ENCODE measurements at regions not wholly inside any gene's neighbourhood (a gene's known extent, or its start where the extent isn't known, plus 50 kb on each side); places are given as distances from the start of the nearest gene placed in this dataset.

DNA sequence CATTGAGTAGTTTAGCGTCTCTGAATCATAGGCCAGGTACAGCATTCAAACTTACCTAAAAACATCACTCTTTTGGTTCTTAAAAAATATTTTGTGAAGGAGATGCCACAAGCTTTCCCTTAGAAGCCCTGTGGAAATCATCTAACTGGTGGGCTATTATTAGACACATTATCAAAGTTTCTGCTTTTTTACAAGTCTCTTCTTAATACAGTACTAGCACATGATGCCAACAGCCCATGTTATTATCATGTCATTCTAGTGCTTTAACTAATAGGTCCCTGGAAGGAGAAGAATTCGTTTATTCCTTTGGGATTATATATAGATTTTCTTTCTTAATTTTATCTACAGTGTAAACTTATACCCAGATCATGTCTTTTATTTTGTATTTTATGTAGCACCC, 146.0 kb upstream of the PTPRK start:
- DNase-seq, result no peak

DNA sequence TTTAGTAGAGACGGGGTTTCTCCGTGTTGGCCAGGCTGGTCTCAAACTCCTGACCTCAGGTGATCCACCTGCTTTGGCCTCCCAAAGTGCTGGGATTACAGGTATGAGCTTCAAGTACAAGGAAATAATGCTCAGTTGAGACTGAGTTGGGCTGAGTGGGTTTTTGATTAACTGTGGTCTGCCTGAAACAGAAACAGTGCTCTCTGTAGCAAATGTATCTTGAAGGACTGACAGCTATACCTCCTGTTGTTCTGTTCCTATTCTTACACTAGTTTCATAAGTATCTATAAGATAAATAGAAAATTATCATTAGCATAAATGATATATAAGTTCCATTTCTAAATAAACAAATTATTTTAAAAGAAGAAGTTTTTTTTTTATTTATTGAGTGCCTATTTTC, 142.8 kb upstream of the PTPRK start:
- DNase-seq, result no peak

DNA sequence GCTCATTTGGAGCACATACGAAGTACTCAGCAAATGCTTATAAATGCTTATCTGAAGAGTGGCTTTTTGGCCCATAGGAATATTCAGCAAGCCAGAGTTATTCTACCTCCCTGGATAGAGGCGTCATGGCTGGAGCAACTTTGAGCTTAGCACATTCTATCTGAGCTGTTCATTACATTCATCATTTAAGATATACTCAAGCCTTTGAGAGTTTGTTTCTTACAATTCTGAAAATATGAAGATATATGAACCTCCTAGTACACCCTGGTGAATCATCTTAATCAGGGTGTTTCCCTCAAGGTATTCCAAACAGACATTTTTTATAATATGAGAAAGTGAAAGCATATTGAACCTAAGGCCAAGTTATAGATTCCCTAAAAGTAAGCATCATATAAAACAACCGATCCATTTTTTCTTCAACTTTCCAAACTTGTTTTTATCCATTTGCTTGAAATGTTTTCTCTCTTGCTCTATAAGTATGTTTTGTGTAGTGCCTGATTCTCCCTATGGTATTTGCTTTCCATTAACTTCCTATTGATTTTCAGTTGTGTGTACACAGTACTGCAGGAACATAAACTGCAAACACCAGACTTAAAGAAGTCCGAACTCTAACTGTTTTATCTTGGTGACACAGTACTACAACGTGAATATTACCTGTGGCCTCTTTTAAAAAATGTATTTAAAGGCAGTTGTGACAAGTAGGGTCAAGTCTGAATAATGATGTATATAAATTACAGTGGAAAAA, 139.7 kb upstream of the PTPRK start:
- DNase-seq, result no peak

DNA sequence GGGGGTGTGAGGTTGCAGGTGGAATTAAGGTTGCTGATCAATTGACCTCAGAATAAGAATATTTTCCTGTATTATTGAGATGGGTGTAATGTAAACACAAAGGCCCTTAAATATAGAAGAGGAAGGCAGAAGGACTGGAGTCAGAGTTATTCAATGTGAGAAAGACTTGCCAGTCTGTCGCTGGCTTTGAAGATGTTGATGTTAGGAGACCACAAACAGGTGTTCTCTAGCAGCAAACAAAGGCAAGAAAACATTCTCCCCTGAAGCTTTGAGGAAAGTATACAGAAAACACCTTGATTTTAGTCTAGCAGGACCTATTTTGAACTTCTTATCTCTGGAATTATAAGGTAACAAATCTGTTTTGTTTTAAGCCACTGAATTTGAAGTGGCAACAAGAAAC, 138.9 kb upstream of the PTPRK start:
- no peak for DNase-seq

DNA sequence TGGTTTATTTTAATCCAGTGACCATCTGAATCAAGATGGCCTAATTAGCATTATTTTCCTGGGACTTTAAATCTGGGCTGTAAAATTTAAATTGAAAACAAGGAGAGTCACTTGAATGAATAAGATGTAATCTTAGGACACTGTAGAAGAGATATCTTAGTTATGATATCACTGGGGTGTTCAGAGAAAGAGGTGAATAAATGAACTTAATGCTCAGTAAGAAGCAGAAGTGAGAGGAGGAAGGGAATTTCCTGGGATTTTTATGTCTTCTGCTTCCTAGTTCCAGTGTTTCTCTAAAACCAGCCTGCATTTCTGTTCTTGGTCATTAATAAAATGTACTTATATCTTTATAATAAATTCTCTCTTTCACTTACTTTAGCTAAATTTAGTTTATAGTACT, 136.8 kb upstream of the PTPRK start:
- DNase-seq, result no peak

DNA sequence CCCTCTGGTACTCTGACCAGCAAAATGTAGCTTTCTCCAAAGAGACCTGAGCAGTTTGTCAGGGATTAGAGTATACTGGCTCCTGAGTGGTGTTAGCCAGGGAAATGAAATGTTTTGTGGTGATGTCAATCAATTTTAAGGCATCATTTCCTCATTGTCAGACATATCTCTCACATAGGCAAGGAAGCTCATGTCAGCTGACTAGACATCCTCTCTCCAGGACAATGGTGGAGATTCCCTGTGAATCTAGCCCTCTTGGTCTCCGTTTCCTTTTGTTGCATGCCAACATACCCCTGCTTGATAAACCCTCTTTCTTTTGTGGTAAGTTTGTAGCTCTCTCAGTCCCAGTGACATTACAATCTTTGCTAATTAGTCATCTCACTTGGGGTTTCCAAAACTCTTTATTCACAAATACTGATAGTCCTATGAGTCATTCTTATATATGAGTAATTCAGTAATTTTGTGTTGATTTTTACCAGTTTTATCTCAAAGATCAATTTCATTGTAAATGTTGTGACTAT, 135.6 kb upstream of the PTPRK start:
- DNase-seq, result no peak

DNA sequence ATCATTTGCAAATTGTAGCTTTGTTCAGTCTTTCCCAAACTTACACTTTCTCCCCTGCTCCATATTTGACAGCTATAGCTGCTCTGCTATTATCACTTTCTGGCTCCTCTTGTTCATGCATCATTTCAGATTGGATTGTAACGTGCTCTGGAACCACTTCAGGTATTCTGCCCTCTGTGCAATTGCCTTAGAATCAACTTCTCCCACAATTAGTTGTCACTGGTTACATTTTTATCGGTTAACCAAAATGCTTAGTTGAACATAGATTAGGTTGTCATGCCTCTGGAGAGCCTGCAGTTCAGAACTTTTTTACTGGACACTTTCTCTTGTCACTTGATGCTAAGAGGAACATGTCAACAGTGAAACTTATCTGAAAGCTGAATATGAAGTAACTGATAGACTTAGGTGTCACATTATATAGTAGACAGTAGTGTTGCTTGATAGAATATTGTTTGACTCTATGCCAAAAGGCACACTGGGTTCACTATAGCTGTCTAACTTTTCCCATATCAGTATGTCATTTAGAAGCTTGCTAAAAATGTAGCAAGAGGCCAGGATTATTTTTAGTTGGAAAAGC, 127.7 kb upstream of the PTPRK start:
- no peak for DNase-seq

DNA sequence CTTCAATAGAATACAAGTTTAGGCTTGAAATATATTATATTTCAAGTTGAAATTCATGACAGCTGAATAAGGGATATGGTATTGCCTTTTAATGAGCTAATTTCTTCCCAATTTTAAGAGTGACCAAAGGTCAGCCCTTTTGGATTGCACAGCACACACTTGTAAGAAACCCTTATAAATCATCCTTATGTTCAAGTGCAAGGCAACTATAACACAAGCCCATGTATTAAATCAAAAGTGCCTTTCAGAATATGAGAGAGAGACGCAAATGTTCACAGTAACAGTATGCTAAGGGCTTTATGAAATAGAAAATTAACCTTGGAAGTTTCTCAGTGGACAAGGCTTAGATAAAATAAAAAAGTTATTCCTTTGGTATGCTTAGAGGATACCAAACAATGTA, 121.7 kb upstream of the PTPRK start:
- no peak for DNase-seq

DNA sequence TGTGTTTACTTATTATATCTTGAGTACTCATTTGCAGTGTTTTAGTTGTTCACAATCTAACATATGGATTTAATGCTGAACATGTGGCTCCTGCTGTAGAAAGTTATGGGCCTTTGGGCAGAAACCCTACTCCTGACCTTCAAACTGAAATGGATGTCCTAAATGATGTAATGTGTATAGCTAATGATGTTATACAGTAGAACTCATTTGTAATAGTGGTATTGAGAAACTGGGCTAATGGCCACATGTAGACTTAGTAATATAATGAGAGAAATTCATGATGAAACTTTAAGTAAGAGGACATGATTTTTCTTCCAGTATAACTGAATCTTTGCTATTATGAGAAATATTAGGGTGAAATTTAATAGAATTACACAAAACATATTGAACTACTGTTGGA, 121.3 kb upstream of the PTPRK start:
- no peak for DNase-seq

DNA sequence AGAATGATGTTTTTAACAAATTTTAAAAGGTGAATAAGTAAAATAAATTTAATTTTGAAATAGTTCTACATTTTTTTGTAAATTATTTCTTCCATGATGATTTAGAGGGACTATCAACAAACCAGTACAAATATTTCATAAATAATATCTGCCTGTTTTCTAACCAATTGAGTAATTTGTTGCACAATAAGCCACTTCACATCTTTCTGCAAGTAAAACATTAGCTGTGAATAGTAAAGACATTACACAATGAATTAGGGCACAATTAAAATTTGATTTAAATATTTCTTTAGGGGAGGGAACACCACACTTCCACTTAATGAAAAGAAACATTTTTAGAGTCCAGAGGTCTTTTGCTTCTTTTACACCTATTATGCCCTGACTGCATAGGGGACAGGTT, 118.4 kb upstream of the PTPRK start:
- DNase-seq, result no peak

DNA sequence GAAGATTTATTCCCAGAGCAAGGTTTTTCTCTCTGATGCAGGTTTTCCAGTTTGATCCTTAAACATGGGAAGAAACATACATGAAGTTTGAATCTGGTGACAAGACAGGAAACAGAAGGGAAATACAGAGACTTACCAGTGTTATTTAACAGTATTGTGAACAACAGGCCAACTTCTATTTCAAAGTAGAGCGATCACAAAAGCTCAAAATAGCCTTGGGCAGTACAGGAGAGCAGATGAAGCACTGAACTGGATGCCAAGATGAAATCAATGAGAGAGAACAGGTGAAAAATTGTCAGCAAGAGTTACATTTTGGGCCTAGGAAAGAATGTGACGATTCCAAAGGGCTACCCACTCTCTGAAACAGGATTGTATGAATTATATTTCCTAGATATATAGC, 114.8 kb upstream of the PTPRK start:
- no peak for DNase-seq

DNA sequence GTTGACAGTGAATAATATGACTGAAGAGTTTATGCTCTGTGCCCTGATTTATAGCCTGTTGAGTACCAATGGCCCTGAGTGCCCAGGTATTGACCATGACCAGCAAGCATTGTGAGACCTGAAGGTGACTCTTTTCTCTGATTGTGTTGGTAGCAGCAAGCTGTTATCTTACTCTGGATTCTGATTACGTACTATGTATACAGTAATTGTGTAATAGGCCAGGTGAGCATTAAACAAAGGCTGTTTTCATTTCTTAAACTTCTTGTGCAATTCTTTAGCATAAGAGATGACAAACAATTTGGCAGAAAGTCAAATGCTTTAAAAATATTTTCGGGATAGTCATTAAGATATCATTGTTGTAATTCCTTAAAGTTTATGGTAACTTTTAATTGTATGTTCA, 111.7 kb upstream of the PTPRK start:
- DNase-seq, result no peak

DNA sequence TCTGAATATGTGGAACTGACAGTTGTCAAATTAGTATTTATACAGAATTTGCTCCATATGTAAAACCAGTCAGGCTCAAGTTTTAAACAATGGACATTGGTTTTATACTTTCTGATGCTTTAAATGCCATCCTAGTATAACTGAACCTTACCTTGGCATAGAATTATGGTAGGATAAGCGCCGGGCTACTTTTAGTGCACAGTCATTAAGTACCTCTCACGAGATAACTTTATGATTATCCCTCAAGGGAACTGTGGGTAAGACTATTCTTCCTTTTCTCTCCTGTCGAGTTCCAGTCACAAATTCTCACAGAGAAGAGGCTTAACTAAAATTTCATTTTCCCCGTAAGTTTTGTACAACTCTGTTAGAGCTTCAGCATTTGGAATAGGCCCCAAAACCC, 110.6 kb upstream of the PTPRK start:
- no peak for DNase-seq

DNA sequence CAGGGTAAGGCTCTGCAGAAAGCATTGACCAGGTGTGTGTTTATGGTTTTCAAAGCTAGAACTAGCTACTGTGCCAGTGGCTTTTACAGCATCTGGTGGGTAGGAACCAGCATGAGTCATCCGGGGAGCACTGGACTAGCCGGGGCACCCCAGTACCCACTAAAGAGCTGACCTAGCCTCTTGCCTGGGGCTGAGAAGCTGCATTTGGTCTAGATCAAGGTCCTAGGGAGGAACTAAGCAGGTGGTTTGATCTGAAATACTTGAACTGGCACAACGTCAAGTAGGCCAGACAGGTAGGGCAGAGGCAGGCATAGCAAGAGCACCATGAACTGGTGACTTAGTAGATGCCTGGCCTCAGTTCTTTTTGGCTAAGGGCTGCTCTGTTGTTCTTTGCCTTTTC, 109.8 kb upstream of the PTPRK start:
- no peak for DNase-seq

DNA sequence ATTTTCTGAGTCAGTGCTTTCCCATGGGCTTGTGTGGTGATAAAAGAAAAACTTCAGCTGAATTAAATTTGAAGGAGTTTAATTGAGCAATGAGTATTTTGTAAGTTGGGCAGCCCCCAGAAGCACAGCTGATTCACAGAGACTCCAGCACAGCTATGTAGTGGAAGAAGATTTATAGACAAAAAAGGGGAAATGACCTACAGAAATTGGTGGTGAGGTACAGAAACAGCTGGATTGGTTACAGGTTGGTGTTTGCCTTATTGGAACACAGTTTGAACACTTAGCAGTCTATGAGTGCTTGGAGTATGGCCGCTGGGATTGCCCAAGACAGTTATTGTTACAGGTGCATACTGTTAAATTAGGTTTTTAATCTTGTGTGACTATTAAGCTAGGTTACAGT, 96.9 kb upstream of the PTPRK start:
- DNase-seq, result no peak

DNA sequence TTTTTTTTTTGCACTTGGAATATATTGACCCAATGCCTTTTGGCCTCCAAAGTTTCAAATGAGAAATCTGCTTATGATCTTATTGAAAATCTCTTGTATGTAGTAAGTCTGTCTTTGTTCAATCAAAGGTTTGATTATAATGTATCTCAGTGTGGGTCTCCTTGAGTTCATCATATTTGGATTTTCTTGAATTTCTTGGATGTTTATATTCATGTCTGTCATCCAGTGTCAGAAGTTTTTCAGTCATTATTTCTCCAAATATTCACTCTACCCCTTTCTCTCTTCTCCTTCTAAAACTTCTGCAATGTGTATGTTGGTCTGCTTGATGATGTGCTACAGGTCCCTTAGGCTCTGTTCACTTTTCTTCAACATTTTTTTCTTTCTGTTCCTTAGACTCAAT, 95.9 kb upstream of the PTPRK start:
- DNase-seq, result no peak

DNA sequence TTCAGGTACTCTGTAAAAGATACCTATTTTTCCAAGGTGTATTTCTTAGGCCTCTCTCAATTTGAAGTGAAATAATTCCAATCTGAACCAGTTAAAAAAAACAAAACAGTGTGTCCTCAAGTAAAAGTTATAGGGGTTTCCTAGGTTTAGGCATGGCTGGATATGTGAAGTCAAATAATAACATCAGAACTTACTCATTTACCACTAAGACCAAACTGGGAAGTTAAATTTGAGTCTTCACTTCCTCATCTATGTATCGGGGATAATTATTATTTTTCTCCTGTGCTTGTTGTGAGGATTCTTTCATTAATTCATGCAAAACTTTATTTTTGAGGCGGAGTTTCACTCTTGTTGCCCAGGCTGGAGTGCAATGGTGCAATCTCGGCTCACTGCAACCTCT, 86.2 kb upstream of the PTPRK start:
- no peak for DNase-seq

DNA sequence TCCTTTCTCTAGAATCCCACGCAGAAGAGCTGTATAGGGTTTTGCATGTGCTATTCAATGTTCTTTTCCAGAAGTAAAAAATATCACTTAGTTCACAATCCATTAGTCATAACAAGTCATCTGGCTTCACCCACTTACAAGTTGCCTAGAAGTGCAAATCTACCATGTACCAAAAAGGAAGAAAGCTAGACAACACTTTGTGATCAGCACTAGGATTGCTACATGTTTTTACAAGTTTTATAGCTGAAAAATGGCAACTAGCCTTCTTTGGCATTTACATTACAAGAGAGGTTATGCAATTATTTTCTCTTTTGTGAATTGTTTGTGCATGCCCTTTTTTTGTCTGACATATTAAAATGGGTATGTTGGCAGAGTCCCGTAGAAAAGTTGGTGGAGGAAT, 85.6 kb upstream of the PTPRK start:
- no peak for DNase-seq

DNA sequence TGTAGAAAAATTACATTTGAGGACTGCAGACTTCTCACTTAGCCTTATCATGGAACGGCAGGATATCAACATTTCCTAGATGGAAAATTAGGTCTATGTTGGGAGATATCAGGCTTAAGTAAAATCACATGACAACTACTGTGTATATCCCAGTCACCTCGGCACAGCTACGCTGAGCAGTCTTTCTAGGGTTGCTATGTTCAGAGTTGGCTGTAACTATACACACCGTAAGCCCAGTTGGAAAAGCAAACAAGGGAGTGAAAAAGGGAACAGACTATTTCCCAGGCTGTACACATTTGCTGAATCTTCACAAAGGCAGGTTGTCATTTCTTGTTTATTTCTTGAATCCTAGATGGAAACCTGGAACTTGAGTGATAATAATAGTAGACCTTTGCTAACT, 80.7 kb upstream of the PTPRK start:
- no peak for DNase-seq

DNA sequence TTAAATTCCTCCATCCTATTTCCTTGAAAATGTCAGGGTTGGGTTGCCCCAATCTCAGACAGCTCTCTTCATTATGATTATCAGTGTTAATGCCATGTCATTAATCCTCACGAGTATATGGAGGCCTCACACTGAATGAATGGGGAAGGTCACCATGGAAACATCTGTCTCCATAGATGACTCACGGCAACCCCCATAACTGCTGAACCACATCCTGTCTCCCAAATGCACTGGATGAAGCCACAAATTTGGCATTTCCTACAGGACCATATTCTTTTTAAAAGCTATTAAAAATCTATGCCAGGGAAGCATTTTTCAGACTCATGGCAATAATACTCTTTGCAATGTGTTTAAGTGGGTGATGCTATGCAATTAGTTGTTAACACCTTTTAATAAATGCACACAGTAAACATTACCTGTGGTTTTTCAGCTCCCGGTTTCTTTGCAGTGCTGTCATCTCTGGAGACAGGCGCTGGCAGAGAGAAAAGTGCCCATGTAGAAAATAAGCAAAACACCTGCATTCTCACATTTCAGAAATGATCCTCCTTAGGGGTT, 80.1 kb upstream of the PTPRK start:
- DNase-seq, result peak; percentile 34

DNA sequence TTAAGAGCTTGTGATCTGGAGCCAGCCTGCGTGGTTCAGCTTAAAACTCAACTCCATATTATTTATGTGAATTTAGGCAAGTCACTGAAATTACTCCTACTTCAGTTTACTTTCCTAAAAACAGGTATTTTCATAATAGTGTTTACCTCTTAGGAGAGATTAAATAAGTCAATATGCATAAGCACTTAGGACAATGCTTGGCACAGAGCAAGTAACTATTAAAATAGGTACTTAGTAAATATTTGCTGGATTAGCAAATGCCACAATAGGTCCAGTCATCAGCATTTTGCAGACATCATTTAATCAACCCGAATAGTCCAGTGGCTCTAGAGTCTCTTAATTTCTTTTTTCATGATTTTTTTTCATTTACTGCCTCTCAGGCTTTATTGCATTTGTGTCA, 78.6 kb upstream of the PTPRK start:
- DNase-seq, result no peak

DNA sequence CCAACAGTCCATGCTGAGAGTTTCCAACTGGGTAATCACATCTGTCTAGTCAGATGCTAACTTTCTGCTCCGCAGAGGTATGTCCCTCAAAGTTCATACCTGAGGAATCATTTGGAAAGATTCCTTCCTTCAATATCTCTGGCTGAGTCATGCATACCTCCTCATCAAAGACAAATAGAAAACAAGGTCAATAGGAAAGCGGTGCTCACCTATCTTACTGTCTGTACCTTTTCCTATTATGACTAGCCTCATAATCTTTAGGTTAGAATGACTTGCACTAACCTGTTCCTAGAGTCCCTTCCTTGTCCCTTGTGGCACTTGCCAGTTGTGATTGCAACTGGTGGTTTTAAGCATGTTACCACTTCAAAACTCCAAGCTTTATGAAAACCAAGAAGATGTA, 78.2 kb upstream of the PTPRK start:
- DNase-seq, result no peak

DNA sequence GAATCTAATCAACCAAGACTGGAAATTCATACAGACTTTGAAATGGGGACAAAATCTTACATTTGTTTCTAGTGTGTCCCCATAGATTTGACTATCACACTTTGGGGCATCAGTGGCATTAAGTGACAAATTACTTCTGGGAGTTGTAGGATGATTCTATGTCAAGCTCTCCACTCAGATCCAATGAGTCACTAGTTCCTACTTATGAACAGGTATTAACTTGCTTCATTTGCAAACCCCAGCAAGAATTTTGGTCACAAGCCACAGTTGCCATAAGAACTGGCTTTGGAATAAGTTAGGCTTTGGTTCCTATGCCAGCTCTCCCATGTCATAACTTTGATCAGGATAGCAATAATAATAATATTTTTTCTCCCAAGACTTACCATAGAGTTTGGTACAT, 77.6 kb upstream of the PTPRK start:
- DNase-seq, result no peak

DNA sequence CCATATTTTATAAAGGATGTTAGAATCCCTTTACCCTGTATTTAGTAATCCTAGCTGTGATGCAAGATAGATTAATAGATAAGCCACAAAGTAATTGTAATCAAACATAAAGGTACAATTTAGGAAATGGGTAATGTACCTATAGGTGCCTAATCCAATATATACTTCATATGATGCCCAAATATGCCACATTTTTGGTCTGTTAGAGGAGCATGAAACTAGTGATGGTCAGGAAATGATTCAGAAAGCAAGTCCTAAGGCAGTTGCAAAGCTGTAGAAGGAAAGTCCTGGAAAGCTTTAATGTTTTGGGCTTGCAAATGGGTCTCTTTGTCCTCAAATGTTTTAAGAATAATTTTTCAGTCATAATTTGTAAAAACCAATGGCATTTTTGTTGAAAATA, 76.6 kb upstream of the PTPRK start:
- DNase-seq, result no peak

DNA sequence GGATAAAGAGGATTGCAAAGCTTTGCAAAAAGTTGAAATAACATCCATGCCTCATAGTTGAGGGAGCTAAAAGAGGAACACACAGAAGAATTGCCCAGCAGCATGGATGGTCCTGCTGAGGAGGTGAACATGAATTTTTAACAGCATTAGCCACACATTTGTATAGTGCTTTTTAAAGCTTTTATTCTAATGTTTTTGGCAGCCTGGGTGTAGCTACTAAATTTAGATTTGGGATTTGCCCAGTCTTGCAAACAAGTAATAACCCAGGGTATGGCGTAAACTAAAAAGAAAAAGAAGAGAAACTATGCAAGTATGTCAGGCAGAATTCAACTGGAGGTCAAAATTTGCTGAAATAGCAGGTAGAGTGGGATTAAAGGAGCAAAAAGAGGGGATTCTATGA, 75.1 kb upstream of the PTPRK start:
- DNase-seq, result no peak

Measured in retina (tissue), 1 donor.